Neural cell (in vitro differentiated cells): ENCODE measurements at regions not wholly inside any gene's neighbourhood (a gene's known extent, or its start where the extent isn't known, plus 50 kb on each side); places are given as distances from the start of the nearest gene placed in this dataset.

Experiments
- H2AFZ ChIP-seq: fragments of 200-600, 300-800 bp; sonication (generic), shearing (Covaris generic); 2 replicates; pipeline ENCODE4 v1.6.0; 2014; ENCODE audit warnings: low read depth, mild to moderate bottlenecking, antibody characterized with exemption, low read length, moderate library complexity
- H3F3A ChIP-seq: fragments of 200-600 bp; shearing (Covaris generic); 2 replicates; pipeline ENCODE4 v1.6.1; 2016; ENCODE audit warnings: mild to moderate bottlenecking, moderate library complexity, mixed read lengths, antibody characterized with exemption, low read length; ENCODE audit not compliant: insufficient read depth, poor library complexity, severe bottlenecking
- H3K27ac ChIP-seq: fragments of 200-600, 300-800 bp; sonication (generic), shearing (Covaris generic); 2 replicates; pipeline ENCODE4 v1.5.1; 2014; ENCODE audit warnings: mild to moderate bottlenecking, low read length, moderate library complexity
- H3K27me3 ChIP-seq: fragments of 300-800, 200-600 bp; sonication (generic), shearing (Covaris generic); 2 replicates; pipeline ENCODE4 v1.6.0; 2014; ENCODE audit warnings: mild to moderate bottlenecking, low read depth, low read length, moderate library complexity; ENCODE audit not compliant: insufficient read depth
- H3K36me3 ChIP-seq: fragments of 300-800, 200-600 bp; sonication (generic), shearing (Covaris generic); 2 replicates; pipeline ENCODE4 v1.5.1; 2014; ENCODE audit warnings: mild to moderate bottlenecking, antibody characterized with exemption, low read length, moderate library complexity; ENCODE audit not compliant: insufficient read depth
- H3K4me2 ChIP-seq: fragments of 300-800, 200-600 bp; sonication (generic), shearing (Covaris generic); 2 replicates; pipeline ENCODE4 v1.6.0; 2014; ENCODE audit warnings: mild to moderate bottlenecking, low read length
- H3K4me3 ChIP-seq: fragments of 300-800, 200-600 bp; sonication (generic), shearing (Covaris generic); 2 replicates; pipeline ENCODE4 v1.5.1; 2014; ENCODE audit warnings: mild to moderate bottlenecking, low read length, moderate library complexity
- H3K79me2 ChIP-seq: fragments of 200-600 bp; shearing (Covaris generic); replicated peaks from 2 replicates; pipeline ENCODE4 v1.6.0; 2014; ENCODE audit warnings: mild to moderate bottlenecking, low read length, moderate library complexity; ENCODE audit not compliant: insufficient read depth
- H3K9ac ChIP-seq: fragments of 300-800, 200-600 bp; sonication (generic), shearing (Covaris generic); 2 replicates; pipeline ENCODE4 v1.6.1; 2016; ENCODE audit warnings: mild to moderate bottlenecking, low read length, mixed read lengths
- H3K9me2 ChIP-seq: fragments of 200-600 bp; shearing (Covaris generic); 2 replicates; pipeline ENCODE4 v1.6.1; 2016; ENCODE audit warnings: mild to moderate bottlenecking, low read length, mixed read lengths; ENCODE audit not compliant: insufficient read depth
- H3K9me3 ChIP-seq: fragments of 200-600, 300-800 bp; sonication (generic), shearing (Covaris generic); 2 replicates; pipeline ENCODE4 v1.6.1; 2016; ENCODE audit warnings: mild to moderate bottlenecking, mixed run types, low read length, moderate library complexity, mixed read lengths
- H4K20me1 ChIP-seq: fragments of 200-600 bp; shearing (Covaris generic); 2 replicates; pipeline ENCODE4 v1.6.1; 2016; ENCODE audit warnings: mild to moderate bottlenecking, mixed run types; ENCODE audit not compliant: insufficient read depth
- CTCF ChIP-seq: fragments of 450-650 bp; IDR thresholded peaks from 2 replicates; pipeline ENCODE4 v1.5.1; 2014; ENCODE audit warnings: antibody characterized with exemption, mild to moderate bottlenecking, moderate library complexity; ENCODE audit not compliant: poor library complexity, severe bottlenecking
- EP300 ChIP-seq: fragments of 450-650 bp; conservative IDR thresholded peaks from 2 replicates; pipeline ENCODE4 v1.6.1; 2014; ENCODE audit warnings: antibody characterized with exemption, mild to moderate bottlenecking, moderate library complexity; ENCODE audit not compliant: poor library complexity, severe bottlenecking
- EZH2 ChIP-seq: fragments of 200-600, 300-800 bp; shearing (Covaris generic), sonication (generic); IDR thresholded peaks from 2 replicates; pipeline ENCODE4 v1.6.1; 2014; ENCODE audit warnings: antibody characterized with exemption, low read length, borderline replicate concordance, mild to moderate bottlenecking; ENCODE audit not compliant: insufficient read depth, poor library complexity, severe bottlenecking
- MXI1 ChIP-seq: fragments of 450-650 bp; conservative IDR thresholded peaks from 2 replicates; pipeline ENCODE4 v1.6.1; 2014; ENCODE audit warnings: antibody characterized with exemption, mild to moderate bottlenecking; ENCODE audit not compliant: poor library complexity, severe bottlenecking
- POLR2AphosphoS5 ChIP-seq: IDR thresholded peaks from 2 replicates; pipeline ENCODE4 v1.6.1; 2012
- RAD21 ChIP-seq: fragments of 450-650 bp; conservative IDR thresholded peaks from 2 replicates; pipeline ENCODE4 v1.6.1; 2014; ENCODE audit warnings: antibody characterized with exemption, mild to moderate bottlenecking, moderate library complexity
- REST ChIP-seq: IDR thresholded peaks from 2 replicates; pipeline ENCODE4 v1.6.1; 2012; ENCODE audit warnings: borderline replicate concordance
- SMC3 ChIP-seq: fragments of 450-650 bp; conservative IDR thresholded peaks from 2 replicates; pipeline ENCODE4 v1.6.1; 2014; ENCODE audit warnings: antibody characterized with exemption, mild to moderate bottlenecking, moderate library complexity; ENCODE audit not compliant: poor library complexity
- TAF1 ChIP-seq: IDR thresholded peaks from 2 replicates; pipeline ENCODE4 v1.6.1; 2012; ENCODE audit warnings: low read depth

- no peak overlapping the region for H2AFZ ChIP-seq
- no peaks in the 10 kb centered on the region for H3F3A ChIP-seq
- H3K9ac ChIP-seq: no peak overlapping the region
- H3K4me2 ChIP-seq: no peak overlapping the region
- H3K27ac ChIP-seq: no peak overlapping the region
- H3K4me3 ChIP-seq: no peak overlapping the region
- TF ChIP-seq SMC3 (no peak), EP300 (no peak), EZH2 (no peak), RAD21 (no peak), REST (no peak), CTCF (no peak), POLR2AphosphoS5 (no peak), TAF1 (no peak), MXI1 (no peak)
- no peaks in the 10 kb centered on the region for H3K36me3 ChIP-seq
- no peaks in the 10 kb centered on the region for H3K79me2 ChIP-seq
- H4K20me1 ChIP-seq: no peaks in the 10 kb centered on the region
- H3K9me3 ChIP-seq: no peaks in the 10 kb centered on the region
- H3K9me2 ChIP-seq: no peaks in the 10 kb centered on the region
- H3K27me3 ChIP-seq: no peaks in the 10 kb centered on the region
These were observed 505.1 kb upstream of the SYT1 start for GRCh38 chr12:78359520-78359919.

- Histone ChIP-seq H3K4me2 (no peak overlapping the region), H2AFZ (no peak overlapping the region), H4K20me1 (no peaks in the 10 kb centered on the region), H3K9ac (no peak overlapping the region), H3K9me3 (no peaks in the 10 kb centered on the region), H3K9me2 (no peaks in the 10 kb centered on the region), H3F3A (no peaks in the 10 kb centered on the region), H3K27me3 (no peaks in the 10 kb centered on the region), H3K4me3 (no peak overlapping the region), H3K79me2 (no peaks in the 10 kb centered on the region), H3K36me3 (no peaks in the 10 kb centered on the region), H3K27ac (no peak overlapping the region)
- TF ChIP-seq MXI1: no peak
- no peak for TF ChIP-seq EP300
- no peak for TF ChIP-seq SMC3
- TF ChIP-seq TAF1: no peak
- TF ChIP-seq REST: no peak
- TF ChIP-seq RAD21: no peak
- no peak for TF ChIP-seq CTCF
- no peak for TF ChIP-seq POLR2AphosphoS5
- TF ChIP-seq EZH2: no peak
These were observed 502.9 kb upstream of the SYT1 start for GRCh38 chr12:78361683-78362082.
